Neuronal stem cell (in vitro differentiated cells): ENCODE measurements at regions not wholly inside any gene's neighbourhood (a gene's known extent, or its start where the extent isn't known, plus 50 kb on each side); places are given as distances from the start of the nearest gene placed in this dataset.
A peak's percentile ranks its signal among the peaks of the same experiment; 100 is the strongest.

Source experiments
- DNase-seq: peaks from one replicate; pipeline ENCODE4 v3.0.0-alpha.2; 2013; ENCODE audit warnings: low spot score
- H2AFZ ChIP-seq: one replicate; pipeline ENCODE4 v1.6.1; 2013; ENCODE audit warnings: mild to moderate bottlenecking, low read length, inconsistent platforms
- H2AK5ac ChIP-seq: 2 replicates; pipeline ENCODE4 v1.6.1; 2013; ENCODE audit warnings: low read depth, mild to moderate bottlenecking, inconsistent platforms, low read length, moderate library complexity, mixed read lengths
- H2BK120ac ChIP-seq: 2 replicates; pipeline ENCODE4 v1.6.1; 2013; ENCODE audit warnings: low read depth, mild to moderate bottlenecking, inconsistent platforms, low read length, moderate library complexity, mixed read lengths
- H2BK12ac ChIP-seq: one replicate; pipeline ENCODE4 v1.6.1; 2013; ENCODE audit warnings: low read length, inconsistent platforms
- H2BK15ac ChIP-seq: 2 replicates; pipeline ENCODE4 v1.6.1; 2013; ENCODE audit warnings: mild to moderate bottlenecking, low read length, inconsistent platforms, mixed read lengths
- H2BK5ac ChIP-seq: one replicate; pipeline ENCODE4 v1.6.1; 2013; ENCODE audit warnings: inconsistent platforms, mild to moderate bottlenecking, low read length, moderate library complexity
- H3K14ac ChIP-seq: one replicate; pipeline ENCODE4 v1.6.1; 2013; ENCODE audit warnings: low read length, inconsistent platforms
- H3K18ac ChIP-seq: 2 replicates; pipeline ENCODE4 v1.6.1; 2013; ENCODE audit warnings: low read length, inconsistent platforms
- H3K23ac ChIP-seq: 2 replicates; pipeline ENCODE4 v1.6.1; 2013; ENCODE audit warnings: low read depth, mild to moderate bottlenecking, mixed read lengths, low read length, inconsistent platforms; ENCODE audit not compliant: poor library complexity
- H3K27ac ChIP-seq: replicated peaks from 3 replicates; pipeline ENCODE4 v1.5.1; 2013; ENCODE audit warnings: low read length, inconsistent platforms
- H3K27me3 ChIP-seq, 3 experiments: 2 replicates each; pipeline ENCODE4 v1.6.1; 2013; ENCODE audit warnings: low read length in 3 of 3, mild to moderate bottlenecking in 2 of 3, inconsistent platforms in 1 of 3, low read depth in 1 of 3, mixed read lengths in 1 of 3, moderate library complexity in 1 of 3; ENCODE audit not compliant: control insufficient read depth in 3 of 3, insufficient read depth in 3 of 3
- H3K36me3 ChIP-seq, 2 donors: replicated peaks in 1 of 2; 2 replicates each; pipeline ENCODE4 v1.6.1; 2013; ENCODE audit warnings: low read length in 2 of 2; ENCODE audit not compliant: control insufficient read depth in 2 of 2, insufficient read depth in 2 of 2
- H3K4ac ChIP-seq: 2 replicates; pipeline ENCODE4 v1.6.1; 2013; ENCODE audit warnings: inconsistent platforms, mild to moderate bottlenecking, low read length, moderate library complexity
- H3K4me1 ChIP-seq, 2 donors: 1 replicate in 1 of 2; 2 replicates in 1 of 2; pipeline ENCODE4 v1.6.1; 2013; ENCODE audit warnings: low read length in 2 of 2, low read depth in 1 of 2; ENCODE audit not compliant: control insufficient read depth in 2 of 2, insufficient read depth in 1 of 2
- H3K4me2 ChIP-seq: one replicate; pipeline ENCODE4 v1.6.1; 2013; ENCODE audit warnings: mild to moderate bottlenecking, low read length, inconsistent platforms; ENCODE audit not compliant: insufficient read depth, poor library complexity, severe bottlenecking
- H3K4me3 ChIP-seq, 2 donors: 2 replicates each; pipeline ENCODE4 v1.5.1; 2013; ENCODE audit warnings: low read length in 2 of 2, mild to moderate bottlenecking in 2 of 2, inconsistent platforms in 1 of 2, moderate library complexity in 1 of 2
- H3K79me1 ChIP-seq: one replicate; pipeline ENCODE4 v1.6.1; 2013; ENCODE audit warnings: low read depth, mild to moderate bottlenecking, inconsistent platforms, low read length, moderate library complexity
- H3K9ac ChIP-seq: one replicate; pipeline ENCODE4 v1.6.1; 2013; ENCODE audit warnings: mild to moderate bottlenecking, low read depth, low read length, inconsistent platforms; ENCODE audit not compliant: poor library complexity
- H3K9me3 ChIP-seq, 2 donors: replicated peaks in 1 of 2; 2 replicates each; pipeline versions ENCODE3 to v1.6.1; 2013; ENCODE audit warnings: low read length in 2 of 2, mild to moderate bottlenecking in 2 of 2, inconsistent platforms in 1 of 2, low read depth in 1 of 2, mixed read lengths in 1 of 2, moderate library complexity in 1 of 2; ENCODE audit not compliant: control insufficient read depth in 2 of 2, insufficient read depth in 1 of 2
- H4K8ac ChIP-seq: one replicate; pipeline ENCODE4 v1.6.1; 2013; ENCODE audit warnings: low read depth, mild to moderate bottlenecking, inconsistent platforms, low read length, moderate library complexity
- H4K91ac ChIP-seq: one replicate; pipeline ENCODE4 v1.6.1; 2013; ENCODE audit warnings: low read length, low read depth, mild to moderate bottlenecking, inconsistent platforms; ENCODE audit not compliant: poor library complexity
- WGBS, 2 donors: extraction: QIAGEN DNeasy Blood & Tissue Kit; methylation state at CpG; one replicate each; pipeline ENCODE4 v1.1.7; 2013; ENCODE audit warnings: missing lambda C conversion rate in 2 of 2, mixed read lengths in 1 of 2; ENCODE audit not compliant: insufficient read length in 2 of 2, insufficient replicate concordance in 1 of 2; ENCODE audit errors: extremely low coverage in 2 of 2; 5-methylcytosine and 5-hydroxymethylcytosine counted together

GRCh38 chr1:80769208-80769750, 1031.5 kb upstream of the ADGRL2 start:
- peaks cover 2 to 7% of the 10 kb centered on the region in 2 donors for H3K4me1 ChIP-seq
- WGBS, 2 donors: no CpG with 5 or more reads among the region's 3 CpGs

GRCh38 chr1:80767711-80768110, 1033.0 kb upstream of the ADGRL2 start:
- H2BK120ac ChIP-seq: no peak overlapping the region
- H3K14ac ChIP-seq: no peak overlapping the region
- H3K4me1 ChIP-seq: peaks cover 6 to 7% of the 10 kb centered on the region in 2 donors
- no peak overlapping the region for H2AFZ ChIP-seq
- H2AK5ac ChIP-seq: no peak overlapping the region
- no peaks in the 10 kb centered on the region for H3K27me3 ChIP-seq
- H3K23ac ChIP-seq: no peak overlapping the region
- no peak overlapping the region for H3K9ac ChIP-seq
- H3K79me1 ChIP-seq: no peaks in the 10 kb centered on the region
- H2BK5ac ChIP-seq: no peak overlapping the region
- no peak overlapping the region for H3K4me3 ChIP-seq
- no peak overlapping the region for H4K91ac ChIP-seq
- no peak for DNase-seq
- no peak overlapping the region for H3K27ac ChIP-seq
- no peak overlapping the region for H3K4me2 ChIP-seq
- no peak overlapping the region for H4K8ac ChIP-seq
- no peak overlapping the region for H2BK12ac ChIP-seq
- H3K9me3 ChIP-seq: no peaks in the 10 kb centered on the region
- H3K4ac ChIP-seq: no peak overlapping the region
- no peak overlapping the region for H2BK15ac ChIP-seq
- H3K36me3 ChIP-seq: no peaks in the 10 kb centered on the region
- WGBS, 2 donors: no CpG with 5 or more reads among the region's 2 CpGs
- H3K18ac ChIP-seq: no peak overlapping the region

More at GRCh38 chr1:80769208-80769750, 1031.5 kb upstream of the ADGRL2 start:
- no peak overlapping the region for H3K18ac ChIP-seq
- H2BK120ac ChIP-seq: no peak overlapping the region
- no peak overlapping the region for H3K14ac ChIP-seq
- H2BK12ac ChIP-seq: no peak overlapping the region
- no peak overlapping the region for H2AK5ac ChIP-seq
- H3K9me3 ChIP-seq: no peaks in the 10 kb centered on the region
- no peak overlapping the region for H3K4me2 ChIP-seq
- no peaks in the 10 kb centered on the region for H3K27me3 ChIP-seq
- no peak overlapping the region for H4K91ac ChIP-seq
- DNase-seq: no peak
- no peak overlapping the region for H3K4me3 ChIP-seq
- no peak overlapping the region for H3K9ac ChIP-seq
- H3K36me3 ChIP-seq: no peaks in the 10 kb centered on the region
- no peaks in the 10 kb centered on the region for H3K79me1 ChIP-seq
- H4K8ac ChIP-seq: no peak overlapping the region
- no peak overlapping the region for H3K4ac ChIP-seq
- H2AFZ ChIP-seq: peak overlapping the region; percentile 48
- H2BK15ac ChIP-seq: no peak overlapping the region
- H2BK5ac ChIP-seq: no peak overlapping the region
- no peak overlapping the region for H3K23ac ChIP-seq
- no peak overlapping the region for H3K27ac ChIP-seq

DNA sequence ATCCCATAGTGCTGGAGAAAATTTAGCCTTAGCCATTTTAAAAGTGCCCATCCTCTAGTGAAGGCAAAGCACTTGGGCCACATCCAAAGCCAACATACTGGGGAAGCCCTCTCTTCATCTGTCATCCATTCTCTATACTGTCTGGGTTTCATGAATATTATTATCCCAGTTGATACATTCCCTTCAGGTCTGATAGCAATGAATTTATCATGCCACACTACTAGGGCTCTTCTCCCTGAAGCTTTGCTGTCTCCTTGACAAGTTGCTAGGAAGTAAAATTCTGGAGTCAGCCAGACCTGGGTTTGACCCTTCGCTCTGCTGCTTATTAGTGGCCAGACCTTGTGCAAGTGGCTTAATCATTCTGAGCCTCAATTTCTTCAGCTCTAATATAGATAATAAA, 1041.4 kb upstream of the ADGRL2 start:
- no peaks in the 10 kb centered on the region for H3K36me3 ChIP-seq
- H3K4me2 ChIP-seq: no peak overlapping the region
- H2BK5ac ChIP-seq: no peak overlapping the region
- no peak overlapping the region for H3K4me3 ChIP-seq
- no peaks in the 10 kb centered on the region for H3K79me1 ChIP-seq
- H2BK120ac ChIP-seq: no peak overlapping the region
- H2AFZ ChIP-seq: no peak overlapping the region
- no peak overlapping the region for H3K9ac ChIP-seq
- H2BK12ac ChIP-seq: no peak overlapping the region
- no peak overlapping the region for H4K8ac ChIP-seq
- no peak overlapping the region for H3K4ac ChIP-seq
- no peak overlapping the region for H4K91ac ChIP-seq
- H3K27me3 ChIP-seq: no peaks in the 10 kb centered on the region
- no peak for DNase-seq
- WGBS, 2 donors: no CpG with 5 or more reads among the region's 1 CpG
- H3K18ac ChIP-seq: no peak overlapping the region
- H3K27ac ChIP-seq: no peak overlapping the region
- no peaks in the 10 kb centered on the region for H3K9me3 ChIP-seq
- no peak overlapping the region for H2AK5ac ChIP-seq
- no peak overlapping the region for H3K23ac ChIP-seq
- H3K14ac ChIP-seq: no peak overlapping the region
- peaks cover 0 to 4% of the 10 kb centered on the region in 2 donors for H3K4me1 ChIP-seq
- no peak overlapping the region for H2BK15ac ChIP-seq

GRCh38 chr1:80755944-80756343, 1044.8 kb upstream of the ADGRL2 start:
- no peak for DNase-seq
- Histone ChIP-seq H3K36me3 (no peaks in the 10 kb centered on the region), H3K27me3 (no peaks in the 10 kb centered on the region), H3K27ac (no peak overlapping the region), H3K9me3 (no peaks in the 10 kb centered on the region), H2BK120ac (no peak overlapping the region), H4K8ac (no peak overlapping the region), H3K14ac (no peak overlapping the region), H3K4me3 (no peak overlapping the region), H3K4me2 (no peak overlapping the region), H3K9ac (no peak overlapping the region), H2AK5ac (no peak overlapping the region), H3K79me1 (no peaks in the 10 kb centered on the region), H2BK5ac (no peak overlapping the region), H2BK12ac (no peak overlapping the region), H2BK15ac (no peak overlapping the region), H4K91ac (no peak overlapping the region), H3K4me1 (no peaks in the 10 kb centered on the region), H3K4ac (no peak overlapping the region), H2AFZ (no peak overlapping the region), H3K18ac (no peak overlapping the region), H3K23ac (no peak overlapping the region)
- no CpG with 5 or more reads among the region's 2 CpGs for WGBS, 2 donors
